ENCODE measurements at regions not wholly inside any gene's neighbourhood (a gene's known extent, or its start where the extent isn't known, plus 50 kb on each side); places are given as distances from the start of the nearest gene placed in this dataset.

DNA sequence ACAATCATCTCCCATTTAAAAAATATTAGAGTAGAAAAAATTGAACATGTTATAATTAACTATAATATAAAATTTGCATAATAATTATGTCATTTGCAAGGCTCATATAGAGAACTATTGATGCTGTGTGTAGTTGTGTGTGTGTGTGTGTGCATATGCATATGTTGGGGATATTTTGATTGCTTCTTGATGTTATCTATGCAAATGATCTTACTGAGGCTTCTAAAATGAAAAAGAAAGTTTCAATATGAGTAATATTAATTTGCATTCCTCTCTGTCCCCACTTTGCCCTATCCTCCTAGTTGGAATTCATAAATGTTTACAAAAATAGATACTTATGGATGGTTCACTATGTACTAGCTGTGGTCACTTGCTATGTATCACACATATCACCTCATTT, 523.3 kb downstream of the TRIB2 start:
- TF ChIP-seq CTCF (IDR thresholded peaks at IDR 0.05), result no peak
- TF ChIP-seq POLR2A (IDR thresholded peaks at IDR 0.05), result no peak

Measured in testis (tissue), 2 donors.